CD4-positive, alpha-beta T cell (primary cell): ENCODE measurements at regions not wholly inside any gene's neighbourhood (a gene's known extent, or its start where the extent isn't known, plus 50 kb on each side); places are given as distances from the start of the nearest gene placed in this dataset.

Source experiments
- ATAC-seq: fragments of 200-7000 bp; cut with Tn5 transposase; one replicate; pipeline ENCODE4 v1.10.0; 2022; ENCODE audit warnings: mild to moderate bottlenecking; ENCODE audit not compliant: poor library complexity
- CTCF ChIA-PET: fragments of 350-600 bp; sonication (Branson Sonifier 250); formaldehyde crosslinking; loops from one replicate; lab custom pipeline; 2021; ENCODE audit warnings: antibody characterized with exemption, inconsistent platforms; lab: Charles Lee
- POLR2A ChIA-PET: fragments of 350-600 bp; sonication (Branson Sonifier 250); formaldehyde crosslinking; loops from one replicate; lab custom pipeline; 2021; ENCODE audit warnings: antibody characterized with exemption, inconsistent platforms; lab: Charles Lee
- DNase-seq, 14 experiments: peaks; one replicate each; pipeline ENCODE4 v3.0.0-alpha.2; 2013 to 2020; ENCODE audit warnings: mixed read lengths in 2 of 14
- H3K27ac ChIP-seq, 2 donors: one replicate each; pipeline versions ENCODE4 v1.5.1 to v1.7.0; 2013; ENCODE audit warnings: low read length in 2 of 2, low read depth in 1 of 2, mild to moderate bottlenecking in 1 of 2
- H3K27me3 ChIP-seq, 2 experiments: 1 replicate in 1 of 2; 2 replicates in 1 of 2; pipeline versions ENCODE4 v1.6.1 to v1.7.0; 2013; ENCODE audit warnings: low read length in 2 of 2, control low read depth in 1 of 2, mild to moderate bottlenecking in 1 of 2, moderate library complexity in 1 of 2; ENCODE audit not compliant: insufficient read depth in 2 of 2, control insufficient read depth in 1 of 2
- H3K36me3 ChIP-seq: one replicate; pipeline ENCODE4 v1.6.1; 2013; ENCODE audit warnings: low read length, control low read depth; ENCODE audit not compliant: insufficient read depth
- H3K4me1 ChIP-seq: one replicate; pipeline ENCODE4 v1.6.1; 2013; ENCODE audit warnings: low read length, control low read depth; ENCODE audit not compliant: insufficient read depth
- H3K4me3 ChIP-seq: one replicate; pipeline ENCODE4 v1.5.1; 2013; ENCODE audit warnings: mild to moderate bottlenecking, low read length, moderate library complexity
- H3K9me3 ChIP-seq, 2 experiments: 1 replicate in 1 of 2; 2 replicates in 1 of 2; pipeline versions ENCODE4 v1.6.1 to v1.7.0; 2013; ENCODE audit warnings: low read length in 2 of 2, mild to moderate bottlenecking in 2 of 2, control low read depth in 1 of 2, moderate library complexity in 1 of 2; ENCODE audit not compliant: control insufficient read depth in 1 of 2, insufficient read depth in 1 of 2
- H3K27ac Mint-ChIP-seq: one replicate; pipeline ENCODE4 v1.8.0; 2020; ENCODE audit warnings: mixed read lengths
- H3K27me3 Mint-ChIP-seq: one replicate; pipeline ENCODE4 v1.8.0; 2021; ENCODE audit warnings: mixed read lengths
- H3K36me3 Mint-ChIP-seq: one replicate; pipeline ENCODE4 v1.8.0; 2021; ENCODE audit warnings: low read depth, mixed read lengths
- H3K4me1 Mint-ChIP-seq: one replicate; pipeline ENCODE4 v1.8.0; 2021; ENCODE audit warnings: low read depth, mixed read lengths
- H3K4me3 Mint-ChIP-seq: one replicate; pipeline ENCODE4 v1.8.0; 2020; ENCODE audit warnings: mild to moderate bottlenecking, mixed read lengths
- H3K9me3 Mint-ChIP-seq: one replicate; pipeline ENCODE4 v1.8.0; 2020; ENCODE audit warnings: mixed read lengths
- CTCF ChIP-seq: fragments of 200-600 bp; IDR thresholded peaks from one replicate; pipeline ENCODE4 v1.8.0; 2022; ENCODE audit warnings: antibody characterized with exemption, mild to moderate bottlenecking
- intact Hi-C, 2 experiments: fragments of 100-400 bp; cut with DNase I in 1 of 2; cut with micrococcal nuclease in 1 of 2; formaldehyde crosslinking; loops; one replicate each; pipeline versions ENCODE4 v1.15.1 to v1.9.0; 2023 to 2025; cut with DNase I, micrococcal nuclease

- TF ChIP-seq CTCF, result no peak
- H3K36me3 ChIP-seq, result no peaks in the 10 kb centered on the region
- no peak overlapping the region for H3K27ac Mint-ChIP-seq
- intact Hi-C loops, result no loop called here
- POLR2A ChIA-PET, result no interaction called here
- H3K27ac ChIP-seq, result no peak overlapping the region
- peaks cover 2% of the 10 kb centered on the region for H3K9me3 Mint-ChIP-seq
- no peaks in the 10 kb centered on the region for H3K27me3 Mint-ChIP-seq
- H3K4me3 Mint-ChIP-seq, result no peak overlapping the region
- H3K4me1 Mint-ChIP-seq, result no peaks in the 10 kb centered on the region
- H3K4me3 ChIP-seq, result no peak overlapping the region
- H3K36me3 Mint-ChIP-seq, result no peaks in the 10 kb centered on the region
- no peaks in the 10 kb centered on the region for H3K27me3 ChIP-seq
- ATAC-seq (no peak), DNase-seq (no peak)
- H3K4me1 ChIP-seq, result no peaks in the 10 kb centered on the region
- peaks cover 0 to 9% of the 10 kb centered on the region in 2 experiments for H3K9me3 ChIP-seq
- CTCF ChIA-PET, result no interaction called here
Observed at GRCh38 chr1:190864013-190864641, 386.5 kb upstream of the BRINP3 start.

- Mint-ChIP-seq H3K4me3 (no peak overlapping the region), H3K9me3 (peaks cover 5% of the 10 kb centered on the region), H3K27me3 (no peaks in the 10 kb centered on the region), H3K27ac (no peak overlapping the region), H3K4me1 (no peaks in the 10 kb centered on the region), H3K36me3 (no peaks in the 10 kb centered on the region)
- no peak for ATAC-seq
- Histone ChIP-seq H3K4me3 (no peak overlapping the region), H3K36me3 (no peaks in the 10 kb centered on the region), H3K4me1 (no peaks in the 10 kb centered on the region), H3K27me3 (no peaks in the 10 kb centered on the region), H3K27ac (no peak overlapping the region), H3K9me3 (peaks cover 0 to 8% of the 10 kb centered on the region in 2 experiments)
- TF ChIP-seq CTCF, result no peak
- POLR2A ChIA-PET, result no interaction called here
- intact Hi-C loops, result no loop called here
- no peak for DNase-seq
- CTCF ChIA-PET, result no interaction called here
Observed at GRCh38 chr1:190880352-190880751, 402.7 kb upstream of the BRINP3 start.

- peaks cover 7% of the 10 kb centered on the region for H3K9me3 Mint-ChIP-seq
- intact Hi-C loops, result no loop called here
- H3K36me3 Mint-ChIP-seq, result no peaks in the 10 kb centered on the region
- H3K4me3 Mint-ChIP-seq, result no peak overlapping the region
- H3K27me3 Mint-ChIP-seq, result no peaks in the 10 kb centered on the region
- Histone ChIP-seq H3K4me1 (no peaks in the 10 kb centered on the region), H3K36me3 (no peaks in the 10 kb centered on the region), H3K4me3 (no peak overlapping the region), H3K27ac (no peak overlapping the region), H3K27me3 (no peaks in the 10 kb centered on the region), H3K9me3 (peaks cover 0 to 8% of the 10 kb centered on the region in 2 experiments)
- no peak for TF ChIP-seq CTCF
- no peak for DNase-seq
- ChIA-PET POLR2A (no interaction called here), CTCF (no interaction called here)
- no peaks in the 10 kb centered on the region for H3K4me1 Mint-ChIP-seq
- no peak for ATAC-seq
- no peak overlapping the region for H3K27ac Mint-ChIP-seq
Observed at GRCh38 chr1:190881064-190881463, 403.4 kb upstream of the BRINP3 start.
